HG03432 (cell line): ENCODE measurements at regions not wholly inside any gene's neighbourhood (a gene's known extent, or its start where the extent isn't known, plus 50 kb on each side); places are given as distances from the start of the nearest gene placed in this dataset.
"Not testable (repeated sequence)": the region's sequence is repeated elsewhere in the genome, so short reads cannot be mapped to it uniquely, and the experiment has no call there.

Source experiments
- ATAC-seq: cut with Tn5 transposase; IDR thresholded peaks from one replicate; pipeline ENCODE4 v1.9.1; 2021; ENCODE audit warnings: mild to moderate bottlenecking, moderate library complexity; ENCODE audit not compliant: unreplicated experiment

DNA sequence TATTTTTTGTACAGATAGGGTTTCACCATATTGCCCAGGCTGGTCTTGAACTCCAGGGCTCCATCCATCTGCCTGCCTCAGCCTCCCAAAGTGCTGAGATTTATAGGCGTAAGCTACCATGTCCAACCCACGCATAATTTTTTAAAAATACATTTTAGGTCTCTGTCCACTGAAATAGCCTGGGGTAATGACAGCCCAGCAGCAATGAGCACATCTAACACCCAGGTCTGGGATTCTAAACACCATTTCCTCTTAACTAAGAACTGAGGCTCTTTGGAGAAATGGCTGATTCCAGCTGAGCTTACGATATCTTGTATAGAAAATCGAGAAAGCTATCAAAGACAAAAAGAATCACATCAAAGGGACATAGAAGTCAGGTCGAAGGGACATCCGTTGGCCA lies 245.3 kb downstream of the PARN start:
- ATAC-seq: no peak

- ATAC-seq: not testable (repeated sequence)
Measured at GRCh38 chr16:14383844-14384243, 246.2 kb downstream of the PARN start.

DNA sequence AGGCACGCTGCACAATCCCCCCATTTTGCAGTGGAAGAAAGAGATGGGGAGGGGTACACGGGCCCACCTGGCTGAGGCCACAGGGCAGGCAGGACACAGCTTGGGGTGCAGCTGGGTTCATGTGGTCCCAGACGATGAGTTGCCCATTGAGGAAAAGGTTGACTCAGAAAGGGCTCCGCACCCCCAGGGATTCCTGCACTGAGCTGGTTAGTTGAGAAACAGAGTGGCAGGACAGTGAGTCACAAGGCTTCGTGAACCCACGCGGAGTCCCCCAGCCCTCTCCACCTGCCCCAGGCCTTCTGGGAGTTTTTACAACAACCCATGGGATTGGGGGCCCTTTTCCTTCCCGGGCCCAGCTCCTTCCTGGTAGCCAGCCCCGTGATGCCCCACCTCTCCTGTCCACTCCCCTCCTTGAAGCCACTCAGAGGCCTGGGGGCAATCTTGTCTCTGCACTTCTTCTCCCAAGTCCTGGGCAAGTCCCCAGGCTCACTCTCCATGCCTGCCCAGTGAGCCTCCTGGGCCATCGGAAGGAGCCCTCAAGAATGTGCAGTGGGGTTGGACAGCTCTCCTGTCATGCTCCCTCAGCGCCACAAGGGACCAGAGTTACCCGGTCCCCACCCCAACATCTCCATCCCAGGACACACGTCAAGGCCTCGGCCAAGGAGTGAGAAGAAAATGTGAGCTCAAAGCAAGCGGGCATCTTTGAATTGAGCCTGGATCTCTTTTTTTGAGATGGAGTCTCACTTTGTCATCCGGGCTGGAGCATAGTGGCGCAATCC lies 251.2 kb downstream of the PARN start:
- ATAC-seq: no peak

- ATAC-seq: no peak
Measured at GRCh38 chr16:14378131-14378551, 251.9 kb downstream of the PARN start.

DNA sequence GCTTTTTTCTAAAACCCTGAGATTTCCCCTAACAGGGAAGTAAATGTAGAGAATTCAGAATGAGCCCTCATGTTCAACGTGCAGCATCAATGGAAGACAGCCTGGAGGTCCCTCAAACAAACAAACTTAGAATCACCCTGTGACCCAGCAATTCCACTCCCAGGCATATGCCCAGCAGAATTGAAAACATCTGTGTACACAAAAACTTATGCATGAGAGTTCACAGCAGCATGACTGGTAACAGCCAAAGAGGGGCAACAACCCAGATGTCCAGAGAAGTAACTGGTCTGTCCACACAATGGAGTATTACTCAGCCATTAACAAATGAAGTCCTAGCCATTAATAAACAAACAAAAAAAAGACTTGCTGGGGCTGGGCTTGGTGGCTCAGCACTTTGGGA lies 252.7 kb downstream of the PARN start:
- no peak for ATAC-seq

DNA sequence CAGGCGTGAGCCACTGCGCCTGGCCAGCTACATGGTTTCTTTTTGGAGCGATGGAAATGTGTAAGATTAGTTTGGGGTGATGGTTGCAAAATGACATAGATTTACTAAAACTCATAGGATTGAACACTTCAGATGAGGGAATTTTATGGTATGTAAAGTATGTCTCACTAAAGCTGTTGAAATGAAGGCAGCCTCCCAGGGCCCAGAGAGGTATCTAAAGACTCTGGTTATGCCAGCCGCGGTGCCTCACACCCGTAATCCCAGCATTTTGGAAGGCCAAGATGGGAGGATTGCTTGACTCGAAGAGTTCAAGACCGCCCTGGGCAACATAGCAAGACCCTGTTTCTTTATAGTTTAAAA lies 254.9 kb downstream of the PARN start:
- ATAC-seq: no peak

- no peak for ATAC-seq
Measured at GRCh38 chr16:14374451-14375131, 255.5 kb downstream of the PARN start.

DNA sequence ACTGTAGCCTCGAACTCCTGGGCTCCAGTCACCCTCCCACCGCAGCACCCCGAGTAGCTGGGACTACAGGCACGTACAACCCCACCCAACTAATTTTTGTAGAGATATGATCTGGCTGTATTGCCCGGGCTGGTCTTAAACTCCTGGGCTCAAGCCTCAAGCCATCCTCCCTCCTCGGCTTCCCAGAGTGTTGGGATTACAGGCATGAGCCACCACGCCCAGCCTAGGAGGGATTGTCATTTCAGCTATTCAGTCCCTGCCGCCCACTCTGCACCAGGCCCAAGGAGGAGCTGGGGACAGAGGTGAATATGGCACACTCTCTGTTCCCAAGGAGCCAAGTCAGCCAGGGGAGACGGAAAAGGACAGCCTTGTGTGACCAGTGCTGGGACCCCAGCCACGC lies 256.2 kb downstream of the PARN start:
- no peak for ATAC-seq

DNA sequence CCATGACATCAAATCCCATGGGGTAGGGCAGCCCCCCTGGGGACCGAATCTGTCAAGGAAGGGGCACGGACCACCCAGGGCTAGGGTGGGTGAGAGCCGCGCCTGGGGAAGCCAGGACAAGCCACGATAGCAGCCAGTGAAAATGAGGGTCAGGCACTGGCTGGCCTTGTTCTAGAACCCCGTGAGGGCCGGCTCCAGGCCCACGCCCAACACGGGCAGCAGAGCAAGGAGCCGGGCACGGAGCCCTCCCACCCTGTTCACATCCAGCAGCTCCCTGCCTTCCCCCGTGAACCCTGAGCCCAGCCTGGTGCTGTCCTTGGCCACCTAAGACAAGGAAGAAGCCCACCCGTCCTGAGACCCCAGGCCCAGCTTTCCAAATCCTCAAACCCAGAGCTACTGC lies 256.7 kb downstream of the PARN start:
- ATAC-seq: no peak

DNA sequence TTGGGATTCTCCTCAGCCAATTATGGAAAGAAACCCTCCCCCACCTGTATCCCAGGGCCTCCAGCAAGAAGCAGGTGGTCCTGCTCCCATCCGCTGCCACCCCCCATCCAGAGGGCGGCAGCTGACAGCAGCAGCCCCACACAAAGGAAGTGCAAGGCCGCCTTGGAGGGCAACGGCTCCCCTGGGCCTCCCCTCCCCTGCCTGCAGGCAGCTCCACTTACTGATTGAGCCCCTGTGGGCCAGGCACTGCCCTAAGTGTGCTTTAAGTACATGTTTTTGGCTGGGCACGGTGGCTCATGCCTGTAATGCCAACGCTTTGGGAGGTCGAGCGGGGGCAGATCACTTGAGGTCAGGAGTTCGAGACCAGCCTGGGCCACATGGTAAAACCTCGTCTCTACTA lies 257.6 kb downstream of the PARN start:
- no peak for ATAC-seq

DNA sequence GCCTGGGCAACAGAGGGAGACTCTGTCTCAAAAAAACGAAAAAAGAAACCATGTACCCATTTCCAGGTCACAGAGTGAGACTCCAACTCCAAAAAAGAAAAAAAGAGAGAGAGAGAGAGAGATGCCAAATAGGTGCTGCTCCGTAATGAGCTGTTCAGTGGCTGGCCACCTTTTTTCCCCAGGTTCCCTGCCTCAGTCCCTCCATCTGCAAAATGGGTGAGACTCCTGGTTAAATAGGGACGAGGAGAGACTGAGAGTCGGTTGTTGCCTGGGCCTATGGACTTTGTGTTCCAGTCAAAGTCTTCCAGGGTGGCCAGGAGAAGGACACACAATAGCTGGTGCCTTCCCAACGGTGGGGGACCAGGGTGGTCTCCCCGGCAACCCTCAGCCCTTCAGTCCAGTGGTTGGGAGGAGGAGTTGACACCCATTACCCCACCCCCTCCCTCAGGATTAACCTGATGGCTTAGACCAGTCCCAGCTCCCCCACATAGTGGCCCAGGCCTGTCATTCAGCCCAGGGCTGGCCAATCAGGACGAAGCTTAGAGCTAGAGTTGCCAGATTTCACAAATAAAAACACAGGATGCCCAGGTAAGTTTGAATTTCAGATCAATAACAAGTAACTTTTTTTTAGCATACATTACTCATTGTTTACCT lies 258.2 kb downstream of the PARN start:
- no peak for ATAC-seq

GRCh38 chr16:14370736-14371234 lies 259.3 kb downstream of the PARN start:
- ATAC-seq: no peak

DNA sequence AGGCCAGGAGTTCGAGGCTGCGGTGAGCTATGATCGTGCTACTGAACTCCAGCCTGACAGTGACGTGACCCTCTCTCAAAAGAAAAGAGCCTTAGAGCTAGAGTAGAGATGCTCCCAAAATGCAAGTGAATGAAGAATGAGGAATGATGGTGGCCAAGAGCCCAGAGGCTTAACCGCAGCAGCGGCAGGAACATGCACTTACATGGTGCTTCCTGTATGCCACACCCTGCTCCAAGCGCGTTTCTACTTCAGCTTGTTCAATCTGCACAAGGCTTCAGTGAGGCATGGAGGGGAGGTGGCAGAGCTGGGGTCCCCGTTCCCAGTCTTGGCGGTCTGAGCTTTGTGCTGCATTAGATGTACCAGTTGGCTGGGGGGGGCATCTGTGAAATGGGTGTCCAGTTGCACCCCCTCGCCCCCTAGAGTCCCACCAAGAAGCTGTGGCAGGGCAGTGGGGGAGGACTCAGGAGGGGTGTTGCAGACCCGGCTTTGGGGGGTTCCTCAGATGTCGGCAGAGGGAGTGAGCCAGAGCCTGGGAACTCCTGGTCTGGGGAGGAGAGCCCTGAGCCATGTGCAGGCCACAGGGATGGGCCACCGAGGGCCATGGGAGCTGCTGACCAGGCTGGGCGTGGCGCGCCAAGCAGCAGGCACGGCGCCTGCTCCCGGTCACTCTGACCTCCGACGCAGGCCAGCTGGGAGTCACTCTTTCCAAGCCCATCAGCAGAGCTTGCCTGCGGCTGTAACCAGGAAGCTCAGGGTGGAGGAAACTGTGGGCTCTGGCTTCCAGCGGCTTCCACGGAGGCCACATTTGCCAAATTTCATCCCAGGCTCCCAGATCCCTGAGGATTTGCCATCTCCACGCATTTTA lies 260.1 kb downstream of the PARN start:
- ATAC-seq: no peak

DNA sequence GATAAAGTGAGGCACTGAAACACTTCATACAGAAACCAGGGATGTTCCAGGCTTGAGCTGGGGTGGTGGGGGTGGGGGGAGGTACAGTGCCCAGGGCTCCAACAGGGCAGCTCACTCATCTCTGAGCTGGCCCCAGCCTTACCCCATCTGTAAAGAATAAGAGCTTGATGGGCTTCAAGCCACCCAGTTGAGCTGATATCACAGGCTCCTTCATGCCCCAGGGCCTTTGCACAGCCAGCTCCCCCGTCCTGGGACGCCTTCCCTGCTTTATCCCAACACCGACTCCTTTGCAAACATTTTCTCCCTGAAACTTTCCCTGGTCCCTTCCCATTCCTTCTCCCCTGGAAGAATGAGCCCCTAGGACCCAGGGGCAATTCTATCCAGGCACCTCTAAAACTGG lies 261.7 kb downstream of the PARN start:
- ATAC-seq: no peak

GRCh38 chr16:14366974-14367707 lies 262.9 kb downstream of the PARN start:
- ATAC-seq: no peak

DNA sequence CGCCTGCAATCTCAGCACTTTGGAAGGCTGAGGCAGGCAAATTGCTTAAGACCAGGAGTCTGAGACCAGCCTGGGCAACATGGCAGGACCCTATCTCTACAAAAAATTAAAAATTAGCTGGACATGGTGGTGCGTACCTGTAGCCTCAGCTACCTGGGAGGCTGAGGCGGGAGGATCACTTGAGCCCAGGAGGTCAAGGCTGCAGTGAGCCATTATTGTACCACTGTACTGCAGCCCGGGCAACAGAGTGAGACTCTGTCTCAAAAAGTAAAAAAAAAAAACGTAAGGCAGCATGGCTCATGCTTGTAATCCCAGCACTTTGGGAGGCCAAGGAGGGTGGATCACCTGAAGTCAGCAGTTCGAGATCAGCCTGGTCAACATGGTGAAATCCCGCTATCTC lies 263.6 kb downstream of the PARN start:
- ATAC-seq: no peak

DNA sequence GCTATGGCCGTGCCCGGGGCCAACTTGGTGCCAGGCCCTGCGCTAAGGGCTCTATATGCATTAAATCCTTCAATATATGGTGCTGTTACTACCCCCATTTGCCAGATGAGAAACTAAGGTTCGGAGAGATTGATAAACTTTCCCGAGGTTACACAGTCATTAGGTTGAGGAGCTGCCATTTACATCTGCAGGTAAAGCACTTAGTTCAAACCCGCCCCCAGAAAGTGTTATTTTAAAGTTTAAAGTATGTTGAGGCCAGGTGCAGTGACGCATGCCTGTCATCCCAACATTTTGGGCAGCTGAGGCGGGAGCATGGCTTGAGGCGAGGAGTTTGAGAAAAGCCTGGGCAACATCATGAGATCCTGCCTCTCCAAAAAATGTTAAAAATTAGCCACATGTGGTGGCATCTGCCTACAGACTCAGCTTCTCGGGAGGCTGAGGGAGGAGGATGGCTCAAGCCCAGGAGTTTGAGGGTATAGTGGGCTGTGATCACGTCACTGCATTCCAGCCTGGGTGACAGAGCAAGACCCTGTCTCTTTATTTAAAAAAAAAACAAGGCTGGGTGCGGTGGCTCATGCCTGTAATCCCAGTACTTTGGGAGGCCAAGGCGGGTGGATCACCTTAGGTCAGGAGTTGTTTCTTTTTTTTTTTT lies 264.7 kb downstream of the PARN start:
- ATAC-seq: no peak

- no peak for ATAC-seq
Measured at GRCh38 chr16:14364386-14365199, 265.5 kb downstream of the PARN start.

DNA sequence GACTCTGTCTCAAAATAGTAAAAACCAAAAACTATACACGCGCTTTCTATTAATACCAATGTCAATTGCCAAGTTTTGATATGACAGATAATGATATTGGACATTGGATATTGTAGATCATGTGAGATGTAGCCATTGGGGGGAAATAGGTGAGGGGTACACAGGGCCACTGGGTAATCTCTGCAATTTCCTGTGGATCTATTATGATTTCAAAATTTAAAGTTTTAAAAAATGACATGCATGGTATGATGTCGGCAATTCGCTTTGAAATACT lies 266.0 kb downstream of the PARN start:
- ATAC-seq: no peak
